ENCODE measurements at regions not wholly inside any gene's neighbourhood (a gene's known extent, or its start where the extent isn't known, plus 50 kb on each side); places are given as distances from the start of the nearest gene placed in this dataset.

DNA sequence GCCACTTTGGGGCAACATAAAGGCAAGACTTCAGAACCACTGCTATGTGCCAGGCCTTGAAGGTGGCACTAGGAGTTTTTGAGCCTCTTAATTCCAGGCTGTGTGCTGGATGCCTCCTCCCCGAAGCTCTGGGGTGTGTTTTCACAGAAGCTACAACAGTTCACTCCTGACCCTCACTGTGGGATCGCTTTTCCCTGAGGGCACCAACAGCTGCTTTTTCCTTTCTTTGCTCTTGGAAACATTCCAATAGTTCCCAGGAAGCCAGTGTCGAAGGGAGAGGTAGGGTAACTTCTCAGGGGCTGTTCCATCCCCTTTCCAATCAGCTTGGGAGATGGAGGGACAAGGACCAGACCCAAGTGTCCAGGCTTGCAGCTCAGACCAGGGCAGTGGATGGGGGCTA, 153.4 kb downstream of the C1orf94 start:
- Histone ChIP-seq H3K4me1 (no peaks in the 10 kb centered on the region), H3K36me3 (no peaks in the 10 kb centered on the region), H3K4me3 (ENCODE audit: low read depth, low read length) (no peak overlapping the region), H3K27me3 (no peaks in the 10 kb centered on the region), H3K9me3 (no peaks in the 10 kb centered on the region)
- DNase-seq, result no peak
- TF ChIP-seq, protein P1, sequence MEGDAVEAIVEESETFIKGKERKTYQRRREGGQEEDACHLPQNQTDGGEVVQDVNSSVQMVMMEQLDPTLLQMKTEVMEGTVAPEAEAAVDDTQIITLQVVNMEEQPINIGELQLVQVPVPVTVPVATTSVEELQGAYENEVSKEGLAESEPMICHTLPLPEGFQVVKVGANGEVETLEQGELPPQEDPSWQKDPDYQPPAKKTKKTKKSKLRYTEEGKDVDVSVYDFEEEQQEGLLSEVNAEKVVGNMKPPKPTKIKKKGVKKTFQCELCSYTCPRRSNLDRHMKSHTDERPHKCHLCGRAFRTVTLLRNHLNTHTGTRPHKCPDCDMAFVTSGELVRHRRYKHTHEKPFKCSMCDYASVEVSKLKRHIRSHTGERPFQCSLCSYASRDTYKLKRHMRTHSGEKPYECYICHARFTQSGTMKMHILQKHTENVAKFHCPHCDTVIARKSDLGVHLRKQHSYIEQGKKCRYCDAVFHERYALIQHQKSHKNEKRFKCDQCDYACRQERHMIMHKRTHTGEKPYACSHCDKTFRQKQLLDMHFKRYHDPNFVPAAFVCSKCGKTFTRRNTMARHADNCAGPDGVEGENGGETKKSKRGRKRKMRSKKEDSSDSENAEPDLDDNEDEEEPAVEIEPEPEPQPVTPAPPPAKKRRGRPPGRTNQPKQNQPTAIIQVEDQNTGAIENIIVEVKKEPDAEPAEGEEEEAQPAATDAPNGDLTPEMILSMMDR (IDR thresholded peaks at IDR 0.05; ENCODE audit: low read depth, low read length), result no peak

DNA sequence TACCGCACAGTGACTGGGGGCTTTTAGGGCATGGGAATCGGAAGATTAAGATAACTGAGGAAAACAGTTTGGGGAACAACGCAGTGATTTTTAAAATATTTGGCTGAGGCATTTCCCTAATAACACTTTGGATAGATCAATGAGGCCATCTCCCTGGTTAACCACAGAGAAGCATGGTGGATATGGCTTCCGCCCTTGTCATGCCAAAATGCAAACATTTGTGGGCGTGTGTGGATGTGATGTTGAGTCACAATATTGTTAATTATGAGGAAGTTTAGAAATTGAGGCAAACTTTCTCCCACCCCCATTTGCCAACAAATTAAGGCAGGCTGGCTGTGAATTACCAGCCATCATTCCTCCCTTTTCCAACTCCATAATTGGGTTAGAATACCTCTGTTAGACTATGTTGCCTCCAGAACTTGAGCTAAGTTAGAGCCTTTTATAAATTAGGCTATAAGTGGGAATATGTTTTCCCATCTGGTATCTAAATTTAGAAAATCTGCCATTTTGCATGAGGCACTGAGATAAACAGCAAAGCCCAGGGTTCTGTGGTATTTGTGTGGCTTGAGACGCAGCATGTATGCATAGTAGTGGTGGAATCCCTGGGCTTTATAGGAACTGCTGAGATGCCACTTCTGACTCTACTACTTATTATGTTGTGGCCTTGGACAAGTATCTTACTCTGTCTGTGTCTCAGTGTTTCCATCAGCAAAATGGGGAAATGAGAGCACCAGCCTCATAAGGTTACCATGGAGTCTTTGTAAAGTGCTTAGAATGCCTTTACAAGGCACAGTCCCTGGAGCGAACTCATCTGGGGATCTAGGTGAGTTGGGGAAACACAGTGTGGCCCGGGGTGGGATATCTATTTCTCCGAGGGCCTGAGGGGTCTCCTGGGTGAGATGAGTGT, 154.6 kb downstream of the C1orf94 start:
- TF ChIP-seq, protein P1 (IDR thresholded peaks at IDR 0.05; ENCODE audit: low read depth, low read length), result no peak
- H3K4me3 ChIP-seq (ENCODE audit: low read depth, low read length), result no peak overlapping the region
- no peaks in the 10 kb centered on the region for H3K27me3 ChIP-seq
- DNase-seq, result no peak
- H3K4me1 ChIP-seq, result no peaks in the 10 kb centered on the region
- no peaks in the 10 kb centered on the region for H3K36me3 ChIP-seq
- H3K9me3 ChIP-seq, result no peaks in the 10 kb centered on the region

DNA sequence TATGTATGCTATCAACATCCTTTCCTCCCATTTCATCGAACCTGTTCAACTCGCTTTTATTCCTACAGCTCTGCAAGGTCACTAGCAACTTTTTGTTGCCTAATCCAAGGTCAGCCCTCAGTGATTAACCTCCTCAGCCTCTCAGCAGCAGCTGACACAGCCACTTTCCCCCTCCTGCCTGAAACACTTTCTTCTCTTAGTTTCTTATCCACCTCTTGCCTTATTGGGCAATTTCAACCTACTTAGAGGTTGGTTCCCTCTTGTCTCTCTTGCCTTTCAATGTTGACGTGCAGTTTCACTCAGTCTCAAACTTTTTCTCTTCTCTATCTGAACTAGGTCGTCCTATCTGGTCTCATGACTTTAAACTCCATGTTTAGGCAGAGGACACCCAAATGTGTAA, 156.3 kb downstream of the C1orf94 start:
- DNase-seq, result no peak
- TF ChIP-seq, protein P1 (IDR thresholded peaks at IDR 0.05; ENCODE audit: low read depth, low read length), result no peak
- Histone ChIP-seq H3K4me3 (ENCODE audit: low read depth, low read length) (no peak overlapping the region), H3K27me3 (no peaks in the 10 kb centered on the region), H3K4me1 (no peaks in the 10 kb centered on the region), H3K9me3 (no peaks in the 10 kb centered on the region), H3K36me3 (no peaks in the 10 kb centered on the region)

DNA sequence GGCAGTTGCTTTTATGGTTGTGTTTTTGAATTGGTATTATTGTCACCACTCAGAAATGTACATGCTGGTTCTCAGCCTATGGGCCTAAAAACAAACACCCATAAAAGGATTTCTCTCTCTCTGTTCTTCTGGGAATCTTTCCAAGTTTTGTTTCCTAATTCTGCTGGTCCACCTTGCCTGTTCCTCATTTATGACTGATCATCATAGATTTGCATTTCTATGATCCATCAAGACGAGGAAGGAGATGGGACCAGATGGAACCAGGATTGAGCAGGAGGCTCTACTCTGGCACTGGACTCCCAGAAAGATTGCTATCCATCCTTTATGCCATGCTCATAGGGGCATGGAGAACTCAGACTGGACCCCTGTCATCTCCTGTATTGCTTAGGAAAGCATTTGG, 162.2 kb downstream of the C1orf94 start:
- Histone ChIP-seq H3K27me3 (no peaks in the 10 kb centered on the region), H3K9me3 (no peaks in the 10 kb centered on the region), H3K4me1 (no peaks in the 10 kb centered on the region), H3K4me3 (ENCODE audit: low read depth, low read length) (no peak overlapping the region), H3K36me3 (no peaks in the 10 kb centered on the region)
- TF ChIP-seq, protein P1 (IDR thresholded peaks at IDR 0.05; ENCODE audit: low read depth, low read length), result no peak
- DNase-seq, result no peak

DNA sequence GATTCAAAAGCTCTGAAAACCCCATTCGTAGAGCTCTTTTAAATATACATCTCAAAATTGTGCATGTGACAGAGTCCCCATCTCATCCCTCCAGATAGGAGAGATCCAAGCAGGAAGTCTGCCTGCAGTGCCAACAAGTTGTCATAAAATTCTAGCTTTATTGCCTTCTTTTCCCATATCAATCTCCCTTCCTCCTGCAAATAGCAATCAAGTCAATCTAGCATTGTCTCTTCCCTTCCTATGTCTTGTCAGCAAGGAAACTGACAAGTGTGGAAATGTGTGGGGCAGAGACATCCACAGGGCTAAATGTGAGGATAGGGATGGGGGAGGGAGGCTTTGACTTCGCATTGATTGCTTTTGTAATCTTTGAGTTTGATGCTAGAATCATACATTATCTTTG, 165.2 kb downstream of the C1orf94 start:
- Histone ChIP-seq H3K36me3 (no peaks in the 10 kb centered on the region), H3K4me1 (no peaks in the 10 kb centered on the region), H3K4me3 (ENCODE audit: low read depth, low read length) (no peak overlapping the region), H3K27me3 (no peaks in the 10 kb centered on the region), H3K9me3 (no peaks in the 10 kb centered on the region)
- no peak for DNase-seq
- TF ChIP-seq, protein P1 (IDR thresholded peaks at IDR 0.05; ENCODE audit: low read depth, low read length), result no peak

DNA sequence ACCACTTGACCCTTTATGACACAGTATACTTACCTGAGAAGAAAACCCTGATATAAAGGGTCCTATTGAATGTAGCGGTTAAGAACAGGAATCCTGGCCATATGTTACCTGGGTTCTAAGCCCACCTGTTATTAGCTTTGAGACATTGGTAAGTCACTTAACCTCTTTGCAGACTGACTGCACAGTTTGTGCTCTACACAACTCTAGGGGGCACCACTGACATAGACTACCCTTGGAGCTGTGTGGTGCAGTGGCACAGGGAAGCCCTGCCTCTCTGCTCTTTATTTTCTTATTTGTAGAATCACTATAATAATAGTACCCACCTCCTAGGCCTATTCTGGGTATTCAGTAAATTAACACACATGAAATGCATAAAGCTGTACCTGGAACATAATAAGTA, 165.6 kb downstream of the C1orf94 start:
- Histone ChIP-seq H3K36me3 (no peaks in the 10 kb centered on the region), H3K4me3 (ENCODE audit: low read depth, low read length) (no peak overlapping the region), H3K9me3 (no peaks in the 10 kb centered on the region), H3K4me1 (no peaks in the 10 kb centered on the region), H3K27me3 (no peaks in the 10 kb centered on the region)
- TF ChIP-seq, protein P1 (IDR thresholded peaks at IDR 0.05; ENCODE audit: low read depth, low read length), result no peak
- no peak for DNase-seq

All from BE2C (cell line).